Pancreas (tissue), 10 donors: ENCODE measurements at regions not wholly inside any gene's neighbourhood (a gene's known extent, or its start where the extent isn't known, plus 50 kb on each side); places are given as distances from the start of the nearest gene placed in this dataset.

Experiments
- ATAC-seq, 4 donors: fragments of 200-7000 bp; cut with Tn5 transposase; one replicate each; pipeline versions ENCODE4 v1.8.0 to v1.9.1; 2020; ENCODE audit warnings: mild to moderate bottlenecking in 4 of 4, moderate library complexity in 4 of 4
- DNase-seq, 6 donors: peaks; one replicate each; pipeline ENCODE4 v3.0.0-alpha.2; 2020
- FAIRE-seq: peaks from 2 replicates; lab custom pipeline; 2012; peaks lifted over from hg19 to GRCh38; lab: Jason Lieb, UNC
- H3K27ac ChIP-seq, 4 donors: fragments of 200-600 bp; sonication (generic); 1 replicate in 3 of 4; 2 replicates in 1 of 4; pipeline versions ENCODE4 v1.5.0 to v1.8.0; 2020
- H3K27me3 ChIP-seq, 4 donors: fragments of 200-600 bp; one replicate each; pipeline ENCODE4 v1.8.0; 2021
- H3K36me3 ChIP-seq, 3 donors: fragments of 200-600 bp; sonication (generic) in 1 of 3; one replicate each; pipeline versions ENCODE4 v1.5.0 to v1.8.0; 2020 to 2021
- H3K4me1 ChIP-seq, 3 donors: fragments of 200-600 bp; one replicate each; pipeline ENCODE4 v1.8.0; 2021
- H3K4me3 ChIP-seq, 4 donors: fragments of 200-600 bp; sonication (generic) in 2 of 4; one replicate each; pipeline versions ENCODE4 v1.5.0 to v1.8.0; 2020 to 2021
- H3K9me3 ChIP-seq, 4 donors: fragments of 200-600 bp; one replicate each; pipeline ENCODE4 v1.8.0; 2021
- CTCF ChIP-seq, 4 donors: fragments of 200-600 bp; sonication (generic) in 3 of 4; IDR thresholded peaks; one replicate each; pipeline versions ENCODE4 v1.5.0 to v1.8.0; 2021; ENCODE audit warnings: antibody characterized with exemption in 4 of 4
- WGBS, 2 donors: extraction: QIAGEN DNeasy Blood & Tissue Kit; methylation state at CpG; one replicate each; pipeline ENCODE4 v1.1.7; 2013; 5-methylcytosine and 5-hydroxymethylcytosine counted together
- intact Hi-C, 3 donors: fragments of 100-400 bp; cut with DNase I; formaldehyde crosslinking; loops; one replicate each; pipeline versions ENCODE4 v1.11.1 to v1.14.2; 2022
- donor health status: healthy with polysubstance abuse.
- donor health status: DM: no; HTN: no; CAD: no; lungs with moderate emphysema.
- donor health status: DM: no; HTN: no; CAD: no.
- donor health status: control.
- donor health status: control.
- donor health status: Bipolar disorder and iron deficiency.
- donor health status: DM: yes; HTN: yes; CAD: no.
- donor health status: DM: no; HTN: no; CAD: no.
- donor health status: DM: no; HTN: no; CAD: no.
- donor health status: DM: yes; HTN: yes; CAD: no.

GRCh38 chr2:145423809-145424208 lies 903.9 kb upstream of the ZEB2 start:
- FAIRE-seq (no peak), DNase-seq (no peak), ATAC-seq (no peak)
- H3K4me1 ChIP-seq: no peaks in the 10 kb centered on the region
- no peak for TF ChIP-seq CTCF (IDR thresholded peaks at IDR 0.05)
- H3K27ac ChIP-seq: no peak overlapping the region
- no peaks in the 10 kb centered on the region for H3K36me3 ChIP-seq
- no peak overlapping the region for H3K4me3 ChIP-seq
- H3K27me3 ChIP-seq: no peaks in the 10 kb centered on the region
- 97% methylated on average over 1 of the region's 1 CpG for WGBS, 2 donors
- intact Hi-C loops: no loop called here
- H3K9me3 ChIP-seq: no peaks in the 10 kb centered on the region

GRCh38 chr2:145422576-145422975 lies 902.7 kb upstream of the ZEB2 start:
- TF ChIP-seq CTCF (IDR thresholded peaks at IDR 0.05): no peak
- FAIRE-seq (no peak), ATAC-seq (no peak), DNase-seq (no peak)
- H3K27ac ChIP-seq: no peak overlapping the region
- no peaks in the 10 kb centered on the region for H3K9me3 ChIP-seq
- intact Hi-C loops: no loop called here
- no peaks in the 10 kb centered on the region for H3K27me3 ChIP-seq
- 82 to 94% methylated on average over 1 of the region's 1 CpG for WGBS, 2 donors
- no peaks in the 10 kb centered on the region for H3K36me3 ChIP-seq
- no peaks in the 10 kb centered on the region for H3K4me1 ChIP-seq
- no peak overlapping the region for H3K4me3 ChIP-seq

GRCh38 chr2:145421841-145422240 lies 901.9 kb upstream of the ZEB2 start:
- H3K9me3 ChIP-seq: no peaks in the 10 kb centered on the region
- no peak overlapping the region for H3K4me3 ChIP-seq
- no peaks in the 10 kb centered on the region for H3K4me1 ChIP-seq
- no peak for ATAC-seq
- no peak for TF ChIP-seq CTCF (IDR thresholded peaks at IDR 0.05)
- H3K36me3 ChIP-seq: no peaks in the 10 kb centered on the region
- WGBS, 2 donors: 80 to 97% methylated on average over 1 of the region's 1 CpG
- no peak for FAIRE-seq
- H3K27me3 ChIP-seq: no peaks in the 10 kb centered on the region
- no peak for DNase-seq
- intact Hi-C loops: no loop called here
- H3K27ac ChIP-seq: no peak overlapping the region

- intact Hi-C loops: no loop called here
- WGBS, 2 donors: 91 to 97% methylated on average over 2 of the region's 2 CpGs
- Histone ChIP-seq H3K36me3 (no peaks in the 10 kb centered on the region), H3K9me3 (no peaks in the 10 kb centered on the region), H3K27me3 (no peaks in the 10 kb centered on the region), H3K4me1 (no peaks in the 10 kb centered on the region), H3K27ac (no peak overlapping the region), H3K4me3 (no peak overlapping the region)
- DNase-seq (no peak), ATAC-seq (no peak), FAIRE-seq (no peak)
- no peak for TF ChIP-seq CTCF (IDR thresholded peaks at IDR 0.05)
Observed at GRCh38 chr2:145416640-145417039, 896.7 kb upstream of the ZEB2 start.

- no peak for ATAC-seq
- Histone ChIP-seq H3K9me3 (no peaks in the 10 kb centered on the region), H3K27ac (no peak overlapping the region), H3K4me1 (no peaks in the 10 kb centered on the region), H3K4me3 (no peak overlapping the region), H3K36me3 (no peaks in the 10 kb centered on the region), H3K27me3 (no peaks in the 10 kb centered on the region)
- TF ChIP-seq CTCF (IDR thresholded peaks at IDR 0.05): no peak
- no peak for FAIRE-seq
- WGBS, 2 donors: 90 to 91% methylated on average over 1 of the region's 1 CpG
- DNase-seq: no peak
- intact Hi-C loops: no loop called here
Observed at GRCh38 chr2:145415151-145415550, 895.2 kb upstream of the ZEB2 start.
